SU-DHL-6 (cell line): ENCODE measurements at regions not wholly inside any gene's neighbourhood (a gene's known extent, or its start where the extent isn't known, plus 50 kb on each side); places are given as distances from the start of the nearest gene placed in this dataset.

ENCODE experiments used
- EZH2phosphoT487 ChIP-seq: fragments of 200-600 bp; sonication (generic), shearing (Covaris generic); conservative IDR thresholded peaks from 2 replicates; pipeline ENCODE4 v1.6.1; 2018; ENCODE audit warnings: mild to moderate bottlenecking, antibody characterized with exemption, low read length, moderate library complexity, mixed read lengths
- TF ChIP-seq, protein P1 (sequence below): fragments of 200-600 bp; sonication (generic); IDR thresholded peaks from one replicate; pipeline ENCODE4 v1.5.1; 2017; ENCODE audit warnings: antibody characterized with exemption, mild to moderate bottlenecking, low read length, moderate library complexity; ENCODE audit not compliant: insufficient read depth, poor library complexity, severe bottlenecking

DNA sequence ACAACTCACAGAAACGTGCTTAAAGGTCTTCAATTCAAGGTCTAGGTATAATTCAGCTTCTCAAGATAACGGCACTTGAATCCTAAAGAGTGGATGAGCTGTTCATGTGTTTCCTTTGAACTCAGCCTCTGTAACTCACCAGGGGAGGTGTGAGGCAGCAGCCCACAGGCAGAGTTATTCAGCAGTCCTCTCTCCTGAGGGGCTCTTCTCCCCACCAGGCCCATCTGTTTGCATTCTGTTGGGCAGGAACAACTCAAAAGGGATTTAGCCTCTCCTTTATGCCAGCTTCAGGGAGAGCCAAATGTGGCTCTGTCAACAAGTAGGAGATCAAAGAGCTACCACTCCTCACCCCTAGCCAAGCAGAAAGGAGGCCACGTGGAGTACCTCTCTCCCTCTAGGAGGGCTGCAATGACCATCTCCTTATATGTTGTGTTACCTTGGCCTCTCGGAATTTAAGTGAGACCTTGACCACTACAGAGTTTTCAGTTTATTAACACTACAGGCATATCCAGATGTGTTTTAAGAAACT is 151.2 kb downstream of the SPATA18 start:
- TF ChIP-seq, protein P1, sequence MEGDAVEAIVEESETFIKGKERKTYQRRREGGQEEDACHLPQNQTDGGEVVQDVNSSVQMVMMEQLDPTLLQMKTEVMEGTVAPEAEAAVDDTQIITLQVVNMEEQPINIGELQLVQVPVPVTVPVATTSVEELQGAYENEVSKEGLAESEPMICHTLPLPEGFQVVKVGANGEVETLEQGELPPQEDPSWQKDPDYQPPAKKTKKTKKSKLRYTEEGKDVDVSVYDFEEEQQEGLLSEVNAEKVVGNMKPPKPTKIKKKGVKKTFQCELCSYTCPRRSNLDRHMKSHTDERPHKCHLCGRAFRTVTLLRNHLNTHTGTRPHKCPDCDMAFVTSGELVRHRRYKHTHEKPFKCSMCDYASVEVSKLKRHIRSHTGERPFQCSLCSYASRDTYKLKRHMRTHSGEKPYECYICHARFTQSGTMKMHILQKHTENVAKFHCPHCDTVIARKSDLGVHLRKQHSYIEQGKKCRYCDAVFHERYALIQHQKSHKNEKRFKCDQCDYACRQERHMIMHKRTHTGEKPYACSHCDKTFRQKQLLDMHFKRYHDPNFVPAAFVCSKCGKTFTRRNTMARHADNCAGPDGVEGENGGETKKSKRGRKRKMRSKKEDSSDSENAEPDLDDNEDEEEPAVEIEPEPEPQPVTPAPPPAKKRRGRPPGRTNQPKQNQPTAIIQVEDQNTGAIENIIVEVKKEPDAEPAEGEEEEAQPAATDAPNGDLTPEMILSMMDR: no peak
- TF ChIP-seq EZH2phosphoT487: no peak
